HG03103 (cell line): ENCODE measurements at regions not wholly inside any gene's neighbourhood (a gene's known extent, or its start where the extent isn't known, plus 50 kb on each side); places are given as distances from the start of the nearest gene placed in this dataset.
"Not testable (repeated sequence)": the region's sequence is repeated elsewhere in the genome, so short reads cannot be mapped to it uniquely, and the experiment has no call there.

Experiments used
- ATAC-seq: cut with Tn5 transposase; IDR thresholded peaks from one replicate; pipeline ENCODE4 v1.9.1; 2021; ENCODE audit warnings: low read depth; ENCODE audit not compliant: unreplicated experiment

- ATAC-seq: no peak
Observed at GRCh38 chr11:97079244-97079643, 689.4 kb downstream of the JRKL start.

GRCh38 chr11:97087419-97087818 is 697.6 kb downstream of the JRKL start:
- ATAC-seq: no peak

- no peak for ATAC-seq
Observed at GRCh38 chr11:97092823-97093222, 703.0 kb downstream of the JRKL start.

GRCh38 chr11:97102180-97102579 is 712.4 kb downstream of the JRKL start:
- ATAC-seq: not testable (repeated sequence)

- no peak for ATAC-seq
Observed at GRCh38 chr11:97107604-97108003, 717.8 kb downstream of the JRKL start.

- ATAC-seq: no peak
Observed at GRCh38 chr11:97109078-97109477, 719.3 kb downstream of the JRKL start.

- ATAC-seq: no peak
Observed at GRCh38 chr11:97110376-97110775, 720.6 kb downstream of the JRKL start.

- ATAC-seq: no peak
Observed at GRCh38 chr11:97111559-97111958, 721.7 kb downstream of the JRKL start.

GRCh38 chr11:97118614-97119200 is 728.9 kb downstream of the JRKL start:
- ATAC-seq: no peak

GRCh38 chr11:97123237-97123636 is 733.4 kb downstream of the JRKL start:
- ATAC-seq: no peak

GRCh38 chr11:97136067-97136466 is 746.3 kb downstream of the JRKL start:
- no peak for ATAC-seq

GRCh38 chr11:97140885-97141494 is 751.2 kb downstream of the JRKL start:
- no peak for ATAC-seq

GRCh38 chr11:97143463-97143862 is 753.6 kb downstream of the JRKL start:
- ATAC-seq: no peak

GRCh38 chr11:97149741-97150140 is 759.9 kb downstream of the JRKL start:
- no peak for ATAC-seq

GRCh38 chr11:97157221-97157740 is 767.5 kb downstream of the JRKL start:
- no peak for ATAC-seq

GRCh38 chr11:97158243-97158642 is 768.4 kb downstream of the JRKL start:
- ATAC-seq: no peak

- ATAC-seq: no peak
Observed at GRCh38 chr11:97163631-97164191, 773.9 kb downstream of the JRKL start.

GRCh38 chr11:97201743-97202612 is 812.2 kb downstream of the JRKL start:
- ATAC-seq: no peak

- ATAC-seq: no peak
Observed at GRCh38 chr11:97202613-97203292, 812.9 kb downstream of the JRKL start.

GRCh38 chr11:97218011-97218410 is 828.2 kb downstream of the JRKL start:
- no peak for ATAC-seq

- ATAC-seq: no peak
Observed at GRCh38 chr11:97223647-97224046, 833.8 kb downstream of the JRKL start.
